HG02884 (cell line): ENCODE measurements at regions not wholly inside any gene's neighbourhood (a gene's known extent, or its start where the extent isn't known, plus 50 kb on each side); places are given as distances from the start of the nearest gene placed in this dataset.
"Not testable (repeated sequence)": the region's sequence is repeated elsewhere in the genome, so short reads cannot be mapped to it uniquely, and the experiment has no call there.

Experiments
- ATAC-seq: cut with Tn5 transposase; IDR thresholded peaks from one replicate; pipeline ENCODE4 v1.9.1; 2021; ENCODE audit warnings: mild to moderate bottlenecking, moderate library complexity; ENCODE audit not compliant: unreplicated experiment

DNA sequence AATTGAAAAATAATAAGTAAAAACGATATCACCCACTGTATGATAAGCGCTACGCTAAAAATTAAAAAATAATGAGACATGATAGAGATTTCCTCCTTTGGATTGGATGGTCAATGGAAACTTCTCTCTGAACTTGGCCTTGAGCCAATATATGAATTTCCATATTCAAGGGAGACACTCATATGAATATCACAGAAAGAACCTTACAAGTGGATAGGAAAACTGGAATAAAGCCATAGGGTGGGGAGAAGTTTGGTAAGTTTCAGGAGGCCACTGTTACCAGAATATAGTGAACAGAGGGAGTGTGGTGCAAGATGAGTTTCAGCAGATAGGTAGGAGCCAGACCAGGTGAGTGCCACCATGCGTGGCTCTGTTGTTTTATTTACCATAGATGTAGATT is 147.2 kb downstream of the SEM1 start:
- ATAC-seq = no peak

DNA sequence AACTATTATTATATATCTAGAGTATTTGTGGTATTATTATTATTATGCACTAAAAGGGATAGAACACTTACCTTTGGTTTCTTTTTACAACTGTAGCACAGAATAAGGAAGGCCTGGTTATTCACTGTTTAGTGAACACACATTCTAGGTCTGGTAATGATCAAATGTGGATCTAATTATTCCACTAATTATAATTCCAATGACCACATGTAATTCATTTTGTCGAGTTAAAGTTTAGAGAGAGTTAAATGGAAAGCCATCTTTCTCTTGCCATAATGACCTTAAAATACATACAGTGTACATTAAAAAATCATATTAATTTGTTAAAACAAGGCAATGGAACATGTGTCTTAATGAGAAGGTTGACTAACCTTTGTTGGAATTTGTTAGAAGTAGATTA is 147.8 kb downstream of the SEM1 start:
- ATAC-seq = no peak

DNA sequence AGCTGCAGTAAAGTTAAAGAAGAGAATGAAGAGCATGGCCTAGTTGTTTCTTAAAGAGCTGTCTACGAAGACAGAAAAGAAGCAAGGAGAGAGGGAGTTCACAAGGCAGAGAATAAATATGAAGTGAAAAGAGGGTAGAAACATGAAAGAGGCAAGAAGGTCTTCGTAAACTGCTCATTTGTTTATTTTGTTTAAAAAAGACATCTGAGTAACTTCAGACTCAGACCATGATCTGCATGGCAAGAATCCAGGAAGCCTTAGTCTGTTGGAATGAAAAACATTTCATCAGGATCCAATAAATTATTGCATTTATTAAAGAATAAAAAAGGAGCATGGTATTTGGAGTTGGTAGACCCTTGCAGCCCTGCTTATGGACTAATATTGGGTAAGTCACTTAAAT is 151.1 kb downstream of the SEM1 start:
- ATAC-seq = no peak

DNA sequence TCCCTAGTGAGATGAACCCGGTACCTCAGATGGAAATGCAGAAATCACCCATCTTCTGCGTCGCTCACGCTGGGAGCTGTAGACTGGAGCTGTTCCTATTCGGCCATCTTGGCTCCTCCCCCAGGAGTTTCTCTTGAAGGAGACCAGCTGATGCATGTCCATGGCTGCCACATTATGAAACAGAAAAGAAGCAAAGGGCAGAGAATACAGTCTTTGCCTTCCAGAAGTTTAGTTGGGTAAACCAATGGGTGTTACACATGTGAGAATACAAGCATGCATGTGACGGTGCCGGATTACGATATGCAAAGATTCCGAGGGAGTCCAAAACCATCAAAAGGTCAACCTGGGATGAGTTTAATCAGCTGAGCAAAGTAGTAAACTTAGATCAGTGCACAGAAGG is 151.6 kb downstream of the SEM1 start:
- ATAC-seq = no peak

DNA sequence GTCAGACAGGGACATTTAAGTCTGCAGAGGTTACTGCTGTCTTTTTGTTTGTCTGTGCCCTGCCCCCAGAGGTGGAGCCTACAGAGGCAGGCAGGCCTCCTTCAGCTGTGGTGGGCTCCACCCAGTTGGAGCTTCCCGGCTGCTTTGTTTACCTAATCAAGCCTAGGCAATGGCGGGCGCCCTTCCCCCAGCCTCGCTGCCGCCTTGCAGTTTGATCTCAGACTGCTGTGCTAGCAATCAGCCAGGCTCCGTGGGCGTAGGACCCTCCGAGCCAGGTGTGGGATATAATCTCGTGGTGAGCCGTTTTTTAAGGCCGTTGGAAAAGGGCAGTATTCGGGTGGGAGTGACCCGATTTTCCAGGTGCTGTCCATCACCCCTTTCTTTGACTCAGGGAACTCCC is 152.0 kb downstream of the SEM1 start:
- not testable (repeated sequence) for ATAC-seq

DNA sequence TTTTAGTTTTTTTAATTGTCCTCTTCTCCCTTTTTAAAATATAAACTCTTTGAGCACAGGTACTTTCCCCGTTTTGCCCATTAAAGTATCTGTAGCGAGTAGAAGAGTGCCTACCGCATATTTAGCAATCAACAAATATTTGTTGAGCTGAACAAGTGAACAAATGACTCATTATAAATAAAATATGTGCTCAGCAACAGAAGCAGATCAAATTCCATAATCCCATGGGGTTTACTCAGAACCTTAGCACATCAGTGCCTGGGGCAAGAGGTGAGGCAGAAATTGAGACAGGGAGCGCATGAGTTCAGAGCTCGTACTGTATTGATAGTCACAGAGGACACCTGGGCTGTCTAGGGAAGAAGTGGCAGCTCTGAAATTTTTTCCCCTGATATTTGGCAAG is 161.0 kb downstream of the SEM1 start:
- no peak for ATAC-seq

DNA sequence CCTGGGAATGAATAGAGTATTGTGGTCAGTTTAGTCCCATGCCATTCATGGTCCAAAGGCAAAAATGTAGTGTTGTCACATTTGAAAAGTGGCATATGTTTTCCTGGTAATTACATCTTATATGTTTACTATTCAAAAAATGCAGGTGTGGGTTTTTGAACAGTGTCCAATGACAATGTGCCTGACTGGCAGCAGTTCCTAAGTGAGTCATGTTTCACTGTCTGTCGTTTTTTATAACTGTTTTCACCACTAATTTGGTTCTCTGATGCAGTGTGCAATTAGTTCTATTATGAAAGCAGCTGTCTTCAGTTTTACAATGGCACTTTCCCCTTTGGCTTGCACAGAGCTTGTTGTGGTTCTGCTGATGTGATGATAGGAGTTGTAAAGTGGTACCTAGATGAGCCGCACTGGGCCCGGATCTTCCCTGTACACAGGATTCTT is 162.3 kb downstream of the SEM1 start:
- no peak for ATAC-seq

DNA sequence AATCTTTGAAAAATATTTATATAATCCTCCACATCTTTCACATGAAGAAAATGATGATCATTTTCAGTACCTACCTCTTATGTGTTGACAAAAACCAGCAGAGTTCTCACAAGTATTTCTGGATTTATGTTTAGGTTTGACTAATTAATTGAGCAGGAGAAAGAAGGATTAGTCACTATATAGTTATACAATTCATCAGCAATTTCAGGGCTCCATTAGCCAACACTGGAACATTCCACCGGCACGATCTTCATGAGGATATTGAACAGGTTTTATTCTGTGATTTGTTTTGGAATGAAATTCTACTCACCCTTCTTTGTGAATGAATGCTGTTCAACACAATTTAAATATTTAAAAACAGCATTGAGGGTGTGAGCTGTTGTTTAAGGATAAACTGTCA is 163.2 kb downstream of the SEM1 start:
- ATAC-seq = no peak

DNA sequence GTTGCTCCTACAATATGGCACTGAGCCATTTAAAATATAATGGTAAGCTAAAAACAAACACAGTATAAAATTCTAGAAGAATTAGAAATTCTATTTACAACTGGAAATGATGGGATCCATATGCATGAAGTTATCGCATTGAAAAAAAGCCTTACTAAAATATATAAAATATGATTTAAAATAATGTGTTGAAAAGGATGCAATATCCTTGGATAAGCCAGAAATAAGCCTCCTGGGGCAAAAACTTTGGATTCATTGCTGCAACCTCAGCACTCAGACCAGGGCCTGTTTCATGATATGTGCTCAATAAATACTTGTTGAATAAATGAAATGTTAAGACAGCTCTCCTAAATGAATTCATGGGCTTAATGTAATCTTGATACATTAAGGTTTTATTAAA is 170.2 kb downstream of the SEM1 start:
- ATAC-seq = no peak

DNA sequence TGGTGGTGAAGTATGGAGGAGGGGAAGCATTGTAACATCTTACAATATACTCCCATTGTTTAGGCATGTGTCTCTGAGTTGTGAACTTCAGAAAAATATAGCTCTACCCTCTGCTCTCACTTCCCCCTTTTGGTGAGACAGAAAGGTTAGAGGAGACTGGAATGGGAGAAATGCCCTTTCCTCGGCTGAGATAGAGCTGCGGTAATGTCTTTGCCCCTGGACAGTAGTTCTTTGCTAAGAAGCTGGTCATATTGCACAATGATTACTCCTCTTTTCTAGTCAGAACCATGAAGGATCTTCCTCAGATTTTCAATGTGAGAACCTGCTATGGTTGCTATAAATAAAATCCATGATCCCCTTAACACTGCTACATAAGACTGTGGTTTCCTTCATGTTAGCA is 171.0 kb downstream of the SEM1 start:
- no peak for ATAC-seq

DNA sequence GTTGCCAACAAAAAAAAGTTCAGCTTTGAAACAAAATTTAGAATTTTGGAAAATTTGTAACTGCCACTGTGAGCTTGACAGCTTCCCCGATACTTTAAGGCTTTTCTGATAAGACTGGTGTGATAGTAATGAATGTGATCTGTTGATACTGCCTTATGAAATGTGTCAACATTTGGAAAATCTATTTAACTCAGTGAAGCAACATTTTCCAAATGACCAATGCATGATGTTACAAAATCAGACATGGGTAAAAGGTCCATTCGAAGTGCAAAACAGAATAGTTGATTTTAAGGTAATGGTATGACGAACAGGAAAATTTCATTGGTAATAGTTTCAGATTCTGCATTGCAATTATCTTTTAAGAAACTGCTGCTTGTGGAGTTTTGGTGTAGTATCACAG is 175.4 kb downstream of the SEM1 start:
- ATAC-seq = no peak

DNA sequence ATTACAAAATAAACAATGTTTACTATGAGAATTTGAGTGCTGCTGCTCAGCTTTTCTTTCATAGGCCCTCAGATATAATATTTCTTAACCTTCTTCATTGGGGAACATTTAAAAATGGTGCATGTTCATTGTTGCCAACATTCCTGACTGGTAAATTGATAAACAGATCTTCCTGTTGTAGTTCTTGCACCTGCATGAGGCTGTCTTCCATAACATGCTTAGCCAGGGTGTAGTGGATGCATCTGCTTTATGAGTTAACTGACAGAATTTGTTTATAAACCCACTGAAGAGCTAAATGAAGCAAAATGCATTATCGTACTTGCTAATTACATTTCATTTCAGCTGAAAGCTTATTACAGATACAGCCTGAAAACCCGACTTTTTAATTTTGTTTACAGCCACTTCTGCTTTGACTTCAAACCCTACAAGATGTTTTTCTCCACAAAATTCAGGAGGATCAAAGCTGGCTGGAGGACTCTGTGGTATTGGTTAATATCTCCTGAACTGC is 177.2 kb downstream of the SEM1 start:
- no peak for ATAC-seq

DNA sequence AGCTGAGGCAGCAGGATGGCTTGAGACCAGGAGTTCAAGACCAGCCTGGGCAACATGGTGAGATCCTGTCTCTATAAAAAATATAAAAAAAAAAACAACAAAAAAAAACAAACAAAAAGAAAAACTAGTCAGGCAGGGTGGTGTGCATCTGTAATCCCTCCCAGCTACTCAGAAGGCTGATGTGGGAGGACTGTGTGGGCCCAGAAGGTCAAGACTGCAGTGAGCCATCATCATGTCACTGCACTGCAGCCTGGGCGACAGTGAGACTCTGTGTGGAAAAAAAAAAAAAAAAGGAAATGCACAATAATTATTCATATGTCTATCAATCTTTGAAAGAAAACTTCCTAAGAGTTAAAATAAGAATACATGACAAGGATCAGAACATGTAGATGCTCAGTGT is 178.3 kb downstream of the SEM1 start:
- ATAC-seq = no peak

DNA sequence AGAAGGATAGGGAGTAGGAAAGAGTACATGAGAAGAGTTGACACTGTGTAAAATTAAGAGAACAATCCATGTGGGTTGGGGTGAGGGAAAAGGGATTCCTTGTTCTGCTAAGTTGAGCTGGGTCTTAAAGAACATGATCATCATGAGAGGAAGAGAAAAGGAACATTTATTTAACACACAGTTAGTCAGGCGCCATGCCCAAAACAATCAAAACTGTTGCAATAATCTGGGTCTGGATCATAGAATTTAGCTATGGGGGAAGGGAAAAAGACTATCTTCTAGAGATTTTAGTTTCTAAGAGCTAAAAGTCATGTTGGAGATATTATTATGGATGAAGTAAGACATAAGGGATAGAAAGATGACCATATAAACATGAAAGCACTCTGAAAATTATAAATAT is 178.9 kb downstream of the SEM1 start:
- no peak for ATAC-seq

DNA sequence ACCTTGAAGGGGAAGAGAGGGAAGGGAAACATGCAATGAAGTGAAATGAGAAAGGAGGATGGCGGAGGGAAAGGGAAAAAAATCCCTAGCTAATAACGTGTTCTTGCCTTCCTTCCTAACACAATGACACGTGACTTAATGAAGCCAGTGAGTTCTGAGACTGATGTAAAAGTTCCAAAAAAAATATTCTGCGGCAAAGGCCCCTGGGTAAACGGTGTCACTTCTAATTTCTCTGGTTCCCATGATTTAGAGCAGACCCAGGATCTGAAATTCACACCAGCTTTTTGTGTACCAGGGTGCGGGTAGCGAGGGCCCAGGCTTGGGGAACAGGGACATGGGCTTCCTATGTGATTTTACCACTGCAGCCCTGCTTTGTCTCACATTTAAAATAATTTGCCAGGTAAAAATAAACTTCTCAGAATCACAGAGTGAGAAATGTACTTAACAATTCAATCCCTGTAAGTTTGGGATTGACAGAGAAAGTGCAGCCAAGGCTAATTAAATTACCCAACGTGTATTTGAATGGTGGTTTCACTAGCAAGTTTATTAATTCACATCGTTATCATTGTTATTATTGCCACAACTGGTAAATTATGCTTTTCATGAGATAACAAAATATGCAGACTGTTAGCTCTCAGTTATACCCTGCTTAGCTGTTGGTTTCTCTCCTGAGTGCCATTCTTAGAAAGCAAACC is 182.4 kb downstream of the SEM1 start:
- ATAC-seq = no peak

DNA sequence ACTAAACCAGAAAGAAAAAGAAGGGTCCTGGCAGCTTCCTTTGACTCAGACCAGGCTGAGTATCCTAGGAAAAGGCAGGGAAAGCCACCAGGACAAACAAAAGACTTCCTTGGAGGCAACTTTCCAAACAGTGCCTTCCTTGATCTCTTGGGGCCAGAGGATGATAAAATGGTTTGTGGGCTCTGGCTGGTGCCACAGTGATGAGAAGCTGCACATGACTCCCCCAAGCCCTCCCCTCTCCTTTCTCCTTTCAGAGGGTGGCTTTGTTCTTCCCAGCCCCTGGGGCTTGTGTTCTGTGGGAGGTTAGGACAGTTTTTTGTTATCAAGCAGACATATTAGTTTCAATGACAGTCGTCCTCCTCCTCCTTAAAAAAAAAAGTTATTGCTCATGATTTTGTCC is 183.2 kb downstream of the SEM1 start:
- ATAC-seq = no peak

DNA sequence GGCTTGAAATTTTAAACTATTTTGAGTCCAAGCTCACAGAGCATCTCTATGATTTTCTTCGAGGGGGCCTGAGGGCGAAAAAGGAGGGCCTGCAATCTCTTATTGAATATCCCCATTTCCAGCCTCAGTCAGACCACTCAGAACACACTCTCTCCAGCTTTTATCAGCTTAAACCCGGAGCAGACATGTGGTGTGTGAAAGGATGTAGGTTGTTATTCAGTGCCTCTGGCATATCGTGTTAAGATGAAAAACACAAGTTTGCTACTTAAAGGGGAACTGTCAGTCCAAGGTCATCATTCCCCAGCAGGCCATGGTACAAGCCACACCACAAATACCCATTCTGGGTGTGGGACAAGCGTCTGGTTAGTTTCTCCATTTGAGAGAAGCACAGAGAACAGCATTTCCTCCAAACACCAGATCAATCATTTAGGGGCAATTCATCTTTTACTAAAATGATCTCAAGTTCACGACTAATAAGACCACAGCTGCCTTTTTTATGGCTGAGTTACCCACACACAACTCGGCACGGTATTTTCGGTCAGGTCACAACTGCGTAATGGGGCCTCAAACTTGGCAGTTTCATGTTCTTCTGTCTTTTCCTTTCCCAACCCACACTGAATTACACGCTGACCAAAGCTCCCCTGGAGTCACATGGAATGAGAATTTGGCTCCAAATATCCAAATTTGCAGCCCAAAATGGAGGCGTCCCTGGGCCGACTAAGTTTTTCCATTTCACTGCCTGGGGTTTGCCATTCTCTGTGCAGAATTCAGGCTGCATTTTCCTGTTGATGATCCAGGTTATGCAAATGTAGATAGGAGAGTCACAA is 188.4 kb downstream of the SEM1 start:
- no peak for ATAC-seq

DNA sequence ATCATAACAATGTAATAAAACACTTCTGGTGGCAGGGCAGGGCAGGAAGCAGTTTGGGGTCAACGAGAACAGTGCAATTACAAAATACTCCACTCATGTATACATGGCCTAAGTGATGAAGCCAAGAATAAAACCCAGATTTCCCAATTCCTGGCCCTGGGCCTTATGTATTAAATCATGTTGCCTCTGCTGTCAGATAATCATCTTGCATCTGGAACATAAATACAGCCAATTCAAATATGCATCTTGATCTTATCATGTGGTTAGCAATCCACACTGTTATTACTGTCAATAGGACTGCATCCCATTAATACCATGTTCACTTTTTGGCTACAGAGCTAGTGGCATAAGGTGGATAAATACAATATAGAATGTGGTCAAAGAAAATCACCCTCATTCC is 186.5 kb upstream of the SLC25A13 start:
- no peak for ATAC-seq

DNA sequence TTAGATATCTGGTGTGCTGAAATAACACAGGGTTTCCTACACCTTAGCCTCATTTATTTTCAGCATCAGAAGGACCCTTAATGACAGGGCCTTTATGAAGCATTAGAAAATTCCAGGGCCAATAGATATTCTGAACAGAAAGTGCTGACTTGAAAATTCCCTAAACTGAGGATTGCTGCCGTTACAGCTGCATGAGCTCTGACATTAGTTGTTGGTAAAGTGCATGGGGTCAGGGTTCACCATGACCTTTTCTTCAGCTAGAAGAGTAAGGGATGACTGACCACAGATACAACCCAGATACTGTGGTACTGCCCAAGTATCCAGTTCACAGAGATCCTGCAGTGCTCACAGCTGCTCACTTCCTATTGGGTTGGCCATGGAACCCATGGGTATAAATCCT is 181.7 kb upstream of the SLC25A13 start:
- ATAC-seq = no peak

DNA sequence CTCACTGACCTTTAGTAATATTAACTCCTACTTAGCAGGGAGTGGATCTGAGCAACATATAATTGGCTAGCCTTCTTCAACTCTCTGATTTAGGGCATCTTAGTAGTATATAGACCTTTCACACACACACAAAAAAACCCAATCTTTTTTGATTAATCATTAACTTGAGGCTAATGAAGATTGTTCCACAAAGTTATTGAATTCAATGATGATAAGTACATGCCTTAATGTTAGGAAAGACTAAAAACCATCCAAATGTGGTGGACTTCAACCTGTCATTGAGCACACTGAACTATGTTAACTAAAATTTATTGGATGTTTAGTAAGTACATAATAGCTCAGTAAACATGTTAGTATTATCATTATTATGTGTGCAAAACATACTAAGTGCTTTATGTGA is 179.4 kb upstream of the SLC25A13 start:
- ATAC-seq = no peak

DNA sequence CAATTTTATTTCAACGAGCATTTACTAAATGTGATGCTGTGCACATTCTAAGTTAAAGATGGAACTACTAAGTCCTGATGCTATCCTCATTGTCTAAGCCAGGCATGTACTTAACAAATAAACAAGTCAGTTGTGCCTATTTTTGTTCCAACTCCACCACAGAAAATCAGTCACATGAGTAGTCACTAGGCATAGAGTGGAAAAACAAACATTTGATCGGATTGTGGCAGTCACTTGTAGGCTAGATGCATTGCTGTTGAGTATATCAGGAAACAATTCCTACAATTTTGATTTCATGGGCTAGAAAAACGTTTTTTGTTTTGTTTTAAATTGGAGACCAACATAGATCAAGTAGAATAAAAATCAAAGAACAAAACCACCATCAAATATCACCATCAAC is 177.6 kb upstream of the SLC25A13 start:
- ATAC-seq = no peak

DNA sequence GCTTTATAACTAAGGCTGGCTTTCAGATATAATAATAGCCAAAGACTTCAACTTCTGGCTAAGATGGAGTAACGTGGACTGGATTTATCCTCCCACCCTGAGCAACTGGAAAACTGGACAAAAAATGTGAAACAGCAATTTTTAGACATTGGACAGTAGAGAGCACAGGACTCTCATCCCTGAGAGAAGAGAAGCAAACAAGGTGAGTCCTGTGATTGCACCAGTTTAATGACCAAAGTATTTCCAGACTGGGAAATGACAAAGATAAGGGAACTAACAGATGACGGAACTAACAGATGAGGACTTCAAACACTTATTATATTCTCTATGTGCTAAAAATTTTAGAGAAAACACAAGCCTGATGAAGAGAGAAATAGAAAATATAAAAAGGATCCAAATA is 175.7 kb upstream of the SLC25A13 start:
- no peak for ATAC-seq
